ENCODE measurements at regions not wholly inside any gene's neighbourhood (a gene's known extent, or its start where the extent isn't known, plus 50 kb on each side); places are given as distances from the start of the nearest gene placed in this dataset.

- TF ChIP-seq CTCF (conservative IDR thresholded peaks at IDR 0.05; ENCODE audit: low read depth, low read length), result no peak
- no peak for TF ChIP-seq EZH2 (IDR thresholded peaks at IDR 0.05; ENCODE audit: low read length, unreplicated experiment)
These were observed 298.2 kb downstream of the KBTBD8 start for GRCh38 chr3:67296039-67296892.

Measured in PC-3 (cell line).